Prostate gland (tissue), 2 donors: ENCODE measurements at regions not wholly inside any gene's neighbourhood (a gene's known extent, or its start where the extent isn't known, plus 50 kb on each side); places are given as distances from the start of the nearest gene placed in this dataset.
"Not testable (repeated sequence)": the region's sequence is repeated elsewhere in the genome, so short reads cannot be mapped to it uniquely, and the experiment has no call there.

ENCODE experiments used
- DNase-seq: peaks from one replicate; pipeline ENCODE4 v3.0.0-alpha.2; 2019; ENCODE audit warnings: low spot score
- H3K27ac ChIP-seq, 2 donors: fragments of 200-600 bp; sonication (generic); 2 replicates each; pipeline ENCODE4 v1.5.1; 2017 to 2019
- H3K27me3 ChIP-seq: fragments of 200-600 bp; sonication (generic); replicated peaks from 2 replicates; pipeline ENCODE4 v1.5.1; 2019; ENCODE audit not compliant: insufficient read depth
- H3K36me3 ChIP-seq, 2 donors: fragments of 200-600 bp; sonication (generic); 1 replicate in 1 of 2; 2 replicates in 1 of 2; pipeline versions ENCODE4 v1.5.1 to v1.8.1; 2017 to 2019
- H3K4me1 ChIP-seq: fragments of 200-600 bp; sonication (generic); replicated peaks from 2 replicates; pipeline ENCODE4 v1.5.1; 2019
- H3K4me3 ChIP-seq, 2 donors: fragments of 200-600 bp; sonication (generic); 2 replicates each; pipeline ENCODE4 v1.5.1; 2017 to 2019
- H3K9me3 ChIP-seq: fragments of 200-600 bp; sonication (generic); 2 replicates; pipeline ENCODE4 v1.5.1; 2017
- CTCF ChIP-seq, 4 experiments: fragments of 200-600 bp in 2 of 4; fragments of 450-650 bp in 2 of 4; sonication (generic) in 2 of 4; IDR thresholded peaks; 1 replicate in 3 of 4; 2 replicates in 1 of 4; pipeline ENCODE4 v1.5.1; 2016 to 2019; ENCODE audit warnings: antibody characterized with exemption in 4 of 4, mild to moderate bottlenecking in 2 of 4, moderate library complexity in 2 of 4
- POLR2A ChIP-seq: fragments of 450-650 bp; IDR thresholded peaks from one replicate; pipeline ENCODE4 v1.6.1; 2016; ENCODE audit warnings: antibody characterized with exemption, mild to moderate bottlenecking
- POLR2AphosphoS5 ChIP-seq: sonication (generic); formaldehyde crosslinking; IDR thresholded peaks from one replicate; pipeline ENCODE4 v1.6.1; 2017; ENCODE audit warnings: antibody characterized with exemption
- WGBS: methylation state at CpG from one replicate; pipeline ENCODE4 v1.1.5; 2018; 5-methylcytosine and 5-hydroxymethylcytosine counted together
- intact Hi-C: fragments of 100-400 bp; cut with DNase I; formaldehyde crosslinking; loops from one replicate; pipeline ENCODE4 v1.14.2; 2022

GRCh38 chr17:30709096-30709495, 115.4 kb downstream of the CRLF3 start:
- H3K9me3 ChIP-seq, intact Hi-C loops, H3K36me3 ChIP-seq, H3K27me3 ChIP-seq, DNase-seq, H3K4me1 ChIP-seq: not testable (repeated sequence)
- Histone ChIP-seq H3K27ac (peak overlapping the region; percentile 61 to 65), H3K4me3 (peak overlapping the region; percentile 75)
- 2% methylated on average over 40 of the region's 64 CpGs for WGBS

GRCh38 chr17:30708241-30709078, 116.0 kb downstream of the CRLF3 start:
- H3K27me3 ChIP-seq, H3K4me1 ChIP-seq, H3K36me3 ChIP-seq, intact Hi-C loops, H3K9me3 ChIP-seq: not testable (repeated sequence)
- DNase-seq, result peak; percentile 80
- peak; percentile 34 for TF ChIP-seq POLR2A
- peak; percentile 10 for TF ChIP-seq POLR2AphosphoS5
- peak in 1 of 4 experiments; percentile 9 for TF ChIP-seq CTCF (IDR thresholded peaks at IDR 0.05)
- peak overlapping the region; percentile 61 to 65 for H3K27ac ChIP-seq
- WGBS, result under 1% methylated on average over 64 of the region's 75 CpGs
- peak overlapping the region; percentile 75 for H3K4me3 ChIP-seq

- H3K4me3 ChIP-seq, result peak overlapping the region; percentile 75
- peak overlapping the region; percentile 61 to 65 for H3K27ac ChIP-seq
- DNase-seq, H3K36me3 ChIP-seq, H3K4me1 ChIP-seq, H3K9me3 ChIP-seq, H3K27me3 ChIP-seq, intact Hi-C loops: not testable (repeated sequence)
- 1% methylated on average over 18 of the region's 18 CpGs for WGBS
Measured at GRCh38 chr17:30707724-30708240, 116.7 kb downstream of the CRLF3 start.

- intact Hi-C loops, DNase-seq, H3K27me3 ChIP-seq, H3K36me3 ChIP-seq, H3K27ac ChIP-seq, H3K9me3 ChIP-seq, H3K4me3 ChIP-seq, H3K4me1 ChIP-seq: not testable (repeated sequence)
- WGBS, result 59% methylated on average over 11 of the region's 11 CpGs
Measured at GRCh38 chr17:30706461-30707335, 117.8 kb downstream of the CRLF3 start.

DNA sequence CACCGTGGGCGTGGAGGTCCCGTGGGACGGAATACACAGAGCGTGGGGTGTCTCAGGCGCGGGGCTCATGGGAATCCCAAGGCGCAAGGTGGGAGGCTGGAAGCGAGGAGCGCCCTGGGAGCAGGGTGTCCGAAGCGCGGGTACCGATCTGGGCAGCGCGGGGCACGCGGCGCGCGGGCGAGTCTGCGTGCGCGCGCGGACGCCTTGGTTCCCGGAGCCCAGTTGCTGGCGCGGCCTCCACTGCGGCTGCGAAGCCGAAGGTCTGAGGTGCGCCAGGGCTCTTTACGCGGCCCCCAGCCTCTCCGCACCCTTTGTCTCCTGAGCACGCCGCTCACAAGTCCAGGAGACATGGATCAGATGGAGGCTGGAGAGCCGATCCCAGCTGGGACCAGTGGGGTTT, 118.5 kb downstream of the CRLF3 start:
- H3K27ac ChIP-seq, H3K9me3 ChIP-seq, DNase-seq, H3K36me3 ChIP-seq, H3K4me3 ChIP-seq, H3K27me3 ChIP-seq, intact Hi-C loops, H3K4me1 ChIP-seq: not testable (repeated sequence)
- WGBS, result under 1% methylated on average over 40 of the region's 41 CpGs

DNA sequence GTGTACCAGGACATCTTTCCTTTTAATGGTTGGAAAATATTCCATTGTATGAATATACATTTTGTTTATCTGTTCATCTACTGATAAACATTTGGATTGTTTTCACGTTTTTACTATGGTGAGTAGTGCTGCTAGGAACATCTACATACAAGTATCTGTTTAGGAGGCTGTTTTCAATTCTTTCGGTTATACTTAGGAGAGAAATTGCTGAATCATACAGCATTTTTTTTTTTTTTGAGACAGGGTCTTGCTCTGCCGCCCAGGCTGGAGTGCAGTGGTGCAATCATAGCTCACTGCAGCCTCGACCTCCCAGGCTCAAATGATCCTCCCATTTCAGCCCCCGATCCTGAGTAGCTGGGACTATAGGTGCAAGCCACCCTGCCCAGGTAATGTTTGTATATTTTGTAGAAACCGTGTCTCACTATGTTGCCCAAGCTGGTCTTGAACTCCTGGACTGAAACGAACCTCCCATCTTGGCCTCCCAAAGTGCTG, 122.9 kb downstream of the CRLF3 start:
- TF ChIP-seq CTCF (IDR thresholded peaks at IDR 0.05) (no peak), POLR2A (no peak), POLR2AphosphoS5 (no peak)
- no peaks in the 10 kb centered on the region for H3K4me1 ChIP-seq
- no peak overlapping the region for H3K4me3 ChIP-seq
- no peaks in the 10 kb centered on the region for H3K36me3 ChIP-seq
- H3K27me3 ChIP-seq, result no peaks in the 10 kb centered on the region
- WGBS, result 74% methylated on average over 7 of the region's 7 CpGs
- no peak for DNase-seq
- intact Hi-C loops, result no loop called here
- no peaks in the 10 kb centered on the region for H3K9me3 ChIP-seq
- no peak overlapping the region for H3K27ac ChIP-seq

DNA sequence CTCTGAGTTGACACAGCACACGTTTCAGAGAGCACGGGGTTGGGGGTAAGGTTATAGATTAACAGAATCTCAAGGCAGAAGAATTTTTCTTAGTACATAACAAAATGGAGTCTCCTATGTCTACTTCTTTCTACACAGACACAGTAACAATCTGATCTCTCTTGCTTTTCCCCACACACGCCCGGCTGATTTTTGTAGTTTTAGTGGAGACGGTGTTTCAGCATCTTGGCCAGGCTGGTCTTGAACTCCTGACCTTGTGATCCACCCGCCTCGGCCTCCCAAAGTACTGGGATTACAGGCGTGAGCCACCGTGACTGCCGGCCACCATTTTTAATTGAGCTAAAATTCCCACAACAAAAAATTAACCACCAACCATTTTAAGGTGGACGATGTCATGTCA, 123.7 kb downstream of the CRLF3 start:
- 61% methylated on average over 9 of the region's 11 CpGs for WGBS
- H3K27ac ChIP-seq, H3K36me3 ChIP-seq, DNase-seq, H3K4me3 ChIP-seq, H3K4me1 ChIP-seq, intact Hi-C loops, H3K9me3 ChIP-seq, H3K27me3 ChIP-seq: not testable (repeated sequence)
